ENCODE measurements at regions not wholly inside any gene's neighbourhood (a gene's known extent, or its start where the extent isn't known, plus 50 kb on each side); places are given as distances from the start of the nearest gene placed in this dataset.

- TF ChIP-seq ZNF274 (IDR thresholded peaks at IDR 0.05; ENCODE audit: low read depth, low read length): no peak
- no peak for TF ChIP-seq YY1 (IDR thresholded peaks at IDR 0.05; ENCODE audit: insufficient read depth, insufficient read length)
These were observed 258.5 kb downstream of the ARL4A start for GRCh38 chr7:12945901-12946300.
